Keratinocyte (primary cell): ENCODE measurements at regions not wholly inside any gene's neighbourhood (a gene's known extent, or its start where the extent isn't known, plus 50 kb on each side); places are given as distances from the start of the nearest gene placed in this dataset.

Experiments
- DNase-seq: peaks from one replicate; pipeline ENCODE4 v3.0.0-alpha.2; 2011; ENCODE audit warnings: low read depth, missing footprints, low spot score
- FAIRE-seq: peaks from 2 replicates; lab custom pipeline; 2011; peaks lifted over from hg19 to GRCh38; lab: Jason Lieb, UNC
- H2AFZ ChIP-seq: 2 replicates; pipeline ENCODE4 v1.6.0; 2012; ENCODE audit warnings: low read length, control low read depth, inconsistent platforms; ENCODE audit not compliant: control insufficient read depth
- H3K27ac ChIP-seq: 2 replicates; pipeline ENCODE4 v1.5.1; 2011; ENCODE audit warnings: low read length; ENCODE audit not compliant: control insufficient read depth, insufficient read depth
- H3K27me3 ChIP-seq: 3 replicates; pipeline ENCODE4 v1.6.0; 2011; ENCODE audit warnings: low read length; ENCODE audit not compliant: control insufficient read depth, insufficient read depth; ENCODE audit errors: extremely low read depth
- H3K36me3 ChIP-seq, 2 experiments: 2 replicates in 1 of 2; 3 replicates in 1 of 2; pipeline ENCODE4 v1.5.1; 2011; ENCODE audit warnings: low read length in 2 of 2, mild to moderate bottlenecking in 1 of 2; ENCODE audit not compliant: control insufficient read depth in 2 of 2, insufficient read depth in 2 of 2; ENCODE audit errors: extremely low read depth in 1 of 2
- H3K4me1 ChIP-seq: 3 replicates; pipeline ENCODE4 v1.5.1; 2011; ENCODE audit warnings: low read length; ENCODE audit not compliant: control insufficient read depth, insufficient read depth; ENCODE audit errors: extremely low read depth
- H3K4me2 ChIP-seq: 3 replicates; pipeline ENCODE4 v1.6.0; 2011; ENCODE audit warnings: low read depth, low read length; ENCODE audit not compliant: control insufficient read depth, insufficient read depth; ENCODE audit errors: extremely low read depth
- H3K4me3 ChIP-seq, 3 experiments: fragments of 200-600 bp in 1 of 3; sonication (generic) in 1 of 3; 2 replicates in 2 of 3; 3 replicates in 1 of 3; pipeline ENCODE4 v1.5.1; 2011 to 2016; ENCODE audit warnings: low read length in 3 of 3, mild to moderate bottlenecking in 3 of 3, control low read depth in 2 of 3, inconsistent platforms in 1 of 3, low read depth in 1 of 3, mixed read lengths in 1 of 3, mixed run types in 1 of 3, moderate library complexity in 1 of 3; ENCODE audit not compliant: control insufficient read depth in 2 of 3, insufficient read depth in 2 of 3; ENCODE audit errors: extremely low read depth in 1 of 3
- H3K79me2 ChIP-seq: 2 replicates; pipeline ENCODE4 v1.6.0; 2012; ENCODE audit warnings: low read length; ENCODE audit not compliant: control insufficient read depth, insufficient read depth
- H3K9ac ChIP-seq: 3 replicates; pipeline ENCODE4 v1.6.0; 2011; ENCODE audit warnings: low read length; ENCODE audit not compliant: control insufficient read depth, insufficient read depth; ENCODE audit errors: extremely low read depth
- H3K9me1 ChIP-seq: 3 replicates; pipeline ENCODE4 v1.6.0; 2011; ENCODE audit warnings: low read length; ENCODE audit not compliant: control insufficient read depth, insufficient read depth; ENCODE audit errors: extremely low read depth
- H3K9me3 ChIP-seq: 2 replicates; pipeline ENCODE4 v1.5.1; 2012; ENCODE audit warnings: low read depth, low read length; ENCODE audit not compliant: control insufficient read depth
- H4K20me1 ChIP-seq: 3 replicates; pipeline ENCODE4 v1.6.0; 2011; ENCODE audit warnings: low read length; ENCODE audit not compliant: control insufficient read depth, insufficient read depth; ENCODE audit errors: extremely low read depth
- CTCF ChIP-seq, 3 experiments: IDR thresholded peaks in 1 of 3; conservative IDR thresholded peaks in 1 of 3; optimal IDR thresholded peaks in 1 of 3; 2 replicates in 2 of 3; 3 replicates in 1 of 3; pipeline versions ENCODE3 to v1.5.1; 2011; ENCODE audit warnings: low read length in 3 of 3, mild to moderate bottlenecking in 3 of 3, moderate library complexity in 2 of 3, control low read depth in 1 of 3, inconsistent platforms in 1 of 3; ENCODE audit not compliant: insufficient read depth in 2 of 3; ENCODE audit errors: extremely low read depth in 1 of 3
- EZH2 ChIP-seq: IDR thresholded peaks from one replicate; pipeline ENCODE4 v1.6.1; 2012; ENCODE audit warnings: inconsistent platforms, mild to moderate bottlenecking, low read length, moderate library complexity
- dilution Hi-C: fragments of 300-500 bp; cut with MboI; formaldehyde crosslinking; loops from one replicate; pipeline ENCODE4 v1.7.0; 2020; ENCODE audit warnings: low sequenced_read_pairs; ENCODE audit not compliant: extremely low pct_ligation_motif_present

- no peaks in the 10 kb centered on the region for H3K79me2 ChIP-seq
- no peaks in the 10 kb centered on the region for H4K20me1 ChIP-seq
- no peak for DNase-seq
- H3K9ac ChIP-seq: no peak overlapping the region
- H3K27ac ChIP-seq: no peak overlapping the region
- H2AFZ ChIP-seq: no peak overlapping the region
- no peaks in the 10 kb centered on the region for H3K9me3 ChIP-seq
- H3K4me2 ChIP-seq: no peak overlapping the region
- no peak overlapping the region for H3K4me3 ChIP-seq
- no peaks in the 10 kb centered on the region for H3K9me1 ChIP-seq
- FAIRE-seq: no peak
- dilution Hi-C loops: no loop called here
- no peaks in the 10 kb centered on the region for H3K4me1 ChIP-seq
- H3K27me3 ChIP-seq: no peaks in the 10 kb centered on the region
- H3K36me3 ChIP-seq: no peaks in the 10 kb centered on the region
- no peak for TF ChIP-seq EZH2
- no peak for TF ChIP-seq CTCF (optimal IDR thresholded peaks at IDR 0.05 in 1 of 3, IDR thresholded peaks at IDR 0.05 in 1 of 3, conservative IDR thresholded peaks at IDR 0.05 in 1 of 3; ENCODE audit: extremely low read depth in 1 of 3, insufficient read depth in 2 of 3, low read length in 3 of 3)
These were observed 217.5 kb downstream of the SNX13 start for GRCh38 chr7:17722798-17723197.

- no peak overlapping the region for H2AFZ ChIP-seq
- no peak overlapping the region for H3K4me2 ChIP-seq
- dilution Hi-C loops: no loop called here
- DNase-seq (no peak), FAIRE-seq (no peak)
- no peak overlapping the region for H3K9ac ChIP-seq
- H4K20me1 ChIP-seq: no peaks in the 10 kb centered on the region
- no peaks in the 10 kb centered on the region for H3K79me2 ChIP-seq
- H3K4me3 ChIP-seq: no peak overlapping the region
- H3K9me3 ChIP-seq: no peaks in the 10 kb centered on the region
- no peak for TF ChIP-seq CTCF (optimal IDR thresholded peaks at IDR 0.05 in 1 of 3, IDR thresholded peaks at IDR 0.05 in 1 of 3, conservative IDR thresholded peaks at IDR 0.05 in 1 of 3; ENCODE audit: extremely low read depth in 1 of 3, insufficient read depth in 2 of 3, low read length in 3 of 3)
- no peak overlapping the region for H3K27ac ChIP-seq
- H3K36me3 ChIP-seq: no peaks in the 10 kb centered on the region
- no peaks in the 10 kb centered on the region for H3K27me3 ChIP-seq
- no peaks in the 10 kb centered on the region for H3K4me1 ChIP-seq
- no peaks in the 10 kb centered on the region for H3K9me1 ChIP-seq
These were observed 214.5 kb downstream of the SNX13 start for GRCh38 chr7:17725821-17726220.
